Liver (tissue), 8 donors: ENCODE measurements at regions not wholly inside any gene's neighbourhood (a gene's known extent, or its start where the extent isn't known, plus 50 kb on each side); places are given as distances from the start of the nearest gene placed in this dataset.

ENCODE experiments used
- DNase-seq: peaks from one replicate; pipeline ENCODE4 v3.0.0-alpha.2; 2017; ENCODE audit warnings: low spot score
- H3K27ac ChIP-seq, 2 donors: one replicate each; pipeline ENCODE4 v1.7.0; 2013; ENCODE audit warnings: inconsistent platforms in 2 of 2, low read length in 2 of 2, control low read depth in 1 of 2, low read depth in 1 of 2, mild to moderate bottlenecking in 1 of 2
- H3K27me3 ChIP-seq, 4 donors: one replicate each; pipeline versions ENCODE4 v1.6.1 to v1.7.0; 2013; ENCODE audit warnings: low read length in 3 of 4, inconsistent platforms in 1 of 4, mild to moderate bottlenecking in 1 of 4, moderate library complexity in 1 of 4; ENCODE audit not compliant: control insufficient read depth in 4 of 4, insufficient read depth in 4 of 4
- H3K36me3 ChIP-seq, 4 donors: one replicate each; pipeline versions ENCODE4 v1.6.1 to v1.7.0; 2013; ENCODE audit warnings: low read length in 3 of 4, mild to moderate bottlenecking in 3 of 4, low read depth in 1 of 4, moderate library complexity in 1 of 4; ENCODE audit not compliant: control insufficient read depth in 4 of 4, insufficient read depth in 3 of 4
- H3K4me1 ChIP-seq, 4 donors: one replicate each; pipeline versions ENCODE4 v1.6.1 to v1.7.0; 2013; ENCODE audit warnings: low read length in 3 of 4, mild to moderate bottlenecking in 3 of 4, moderate library complexity in 1 of 4; ENCODE audit not compliant: control insufficient read depth in 4 of 4, insufficient read depth in 4 of 4
- H3K4me3 ChIP-seq, 3 donors: one replicate each; pipeline versions ENCODE4 v1.6.1 to v1.7.0; 2013; ENCODE audit warnings: low read length in 3 of 3, control low read depth in 1 of 3, low read depth in 1 of 3, mild to moderate bottlenecking in 1 of 3
- H3K9ac ChIP-seq, 2 donors: one replicate each; pipeline ENCODE4 v1.7.0; 2013; ENCODE audit warnings: low read length in 2 of 2, mild to moderate bottlenecking in 2 of 2, moderate library complexity in 2 of 2, control low read depth in 1 of 2, low read depth in 1 of 2
- H3K9me3 ChIP-seq, 4 donors: one replicate each; pipeline versions ENCODE4 v1.6.1 to v1.7.0; 2013; ENCODE audit warnings: low read length in 3 of 4; ENCODE audit not compliant: control insufficient read depth in 4 of 4
- ATF3 ChIP-seq: IDR thresholded peaks from 2 replicates; pipeline ENCODE4 v1.6.1; 2016; ENCODE audit warnings: antibody characterized with exemption
- CTCF ChIP-seq: fragments of 150-350 bp; IDR thresholded peaks from 2 replicates; pipeline ENCODE4 v1.5.1; 2017; ENCODE audit warnings: improper control_type of control experiment, low read depth, low read length; ENCODE audit not compliant: missing input control
- EGR1 ChIP-seq, 2 donors: IDR thresholded peaks; 2 replicates each; pipeline ENCODE4 v1.6.1; 2016 to 2018; ENCODE audit warnings: antibody characterized with exemption in 2 of 2, low read depth in 2 of 2
- FOXA1 ChIP-seq: IDR thresholded peaks from 2 replicates; pipeline ENCODE4 v1.6.1; 2016; ENCODE audit warnings: antibody characterized with exemption
- FOXA2 ChIP-seq: IDR thresholded peaks from 2 replicates; pipeline ENCODE4 v1.6.1; 2016; ENCODE audit warnings: antibody characterized with exemption
- GABPA ChIP-seq, 2 donors: IDR thresholded peaks in 1 of 2; conservative IDR thresholded peaks in 1 of 2; 2 replicates each; pipeline ENCODE4 v1.6.1; 2016; ENCODE audit warnings: antibody characterized with exemption in 2 of 2, mild to moderate bottlenecking in 1 of 2, moderate library complexity in 1 of 2
- HNF4A ChIP-seq, 2 donors: conservative IDR thresholded peaks; 2 replicates each; pipeline ENCODE4 v1.6.1; 2016; ENCODE audit warnings: antibody characterized with exemption in 2 of 2, mild to moderate bottlenecking in 2 of 2
- JUND ChIP-seq, 2 donors: IDR thresholded peaks; 2 replicates each; pipeline ENCODE4 v1.6.1; 2016; ENCODE audit warnings: antibody characterized with exemption in 2 of 2
- MAX ChIP-seq: IDR thresholded peaks from 2 replicates; pipeline ENCODE4 v1.6.1; 2016; ENCODE audit warnings: antibody characterized with exemption
- NR2F2 ChIP-seq: IDR thresholded peaks from 2 replicates; pipeline ENCODE4 v1.6.1; 2016; ENCODE audit warnings: antibody characterized with exemption
- RAD21 ChIP-seq, 2 donors: IDR thresholded peaks; 2 replicates each; pipeline ENCODE4 v1.6.1; 2016; ENCODE audit warnings: antibody characterized with exemption in 2 of 2, mild to moderate bottlenecking in 2 of 2
- REST ChIP-seq: IDR thresholded peaks from 2 replicates; pipeline ENCODE4 v1.6.1; 2016; ENCODE audit warnings: antibody characterized with exemption, mild to moderate bottlenecking
- RXRA ChIP-seq, 2 donors: IDR thresholded peaks; 2 replicates each; pipeline ENCODE4 v1.6.1; 2017 to 2018; ENCODE audit warnings: antibody characterized with exemption in 2 of 2, mild to moderate bottlenecking in 1 of 2
- SP1 ChIP-seq: IDR thresholded peaks from 2 replicates; pipeline ENCODE4 v1.6.1; 2018; ENCODE audit warnings: antibody characterized with exemption, mild to moderate bottlenecking
- TAF1 ChIP-seq: conservative IDR thresholded peaks from 2 replicates; pipeline ENCODE4 v1.6.1; 2016; ENCODE audit warnings: antibody characterized with exemption, mild to moderate bottlenecking
- YY1 ChIP-seq: IDR thresholded peaks from 2 replicates; pipeline ENCODE4 v1.6.1; 2016; ENCODE audit warnings: antibody characterized with exemption, mild to moderate bottlenecking
- ZBTB33 ChIP-seq: IDR thresholded peaks from 2 replicates; pipeline ENCODE4 v1.6.1; 2016; ENCODE audit warnings: antibody characterized with exemption
- WGBS: extraction: QIAGEN DNeasy Blood & Tissue Kit; methylation state at CpG from one replicate; pipeline ENCODE4 v1.1.7; 2013; 5-methylcytosine and 5-hydroxymethylcytosine counted together
- donor health status: healthy.
- donor health status: healthy.
- donor health status: healthy.
- donor health status: healthy.
- donor health status: healthy.

- Histone ChIP-seq H3K9me3 (no peaks in the 10 kb centered on the region), H3K4me3 (no peak overlapping the region), H3K4me1 (no peaks in the 10 kb centered on the region), H3K27ac (no peak overlapping the region), H3K9ac (no peak overlapping the region), H3K27me3 (no peaks in the 10 kb centered on the region), H3K36me3 (no peaks in the 10 kb centered on the region)
- TF ChIP-seq JUND (IDR thresholded peaks at IDR 0.05): no peak
- no peak for TF ChIP-seq FOXA1
- no peak for TF ChIP-seq RXRA (IDR thresholded peaks at IDR 0.05)
- TF ChIP-seq SP1: no peak
- TF ChIP-seq NR2F2: no peak
- no peak for TF ChIP-seq ZBTB33
- TF ChIP-seq ATF3: no peak
- no peak for TF ChIP-seq REST
- TF ChIP-seq EGR1 (IDR thresholded peaks at IDR 0.05; ENCODE audit: low read depth in 2 of 2): no peak
- no peak for TF ChIP-seq FOXA2
- no peak for TF ChIP-seq GABPA (IDR thresholded peaks at IDR 0.05 in 1 of 2, conservative IDR thresholded peaks at IDR 0.05 in 1 of 2)
- TF ChIP-seq CTCF: no peak
- WGBS: 87% methylated on average over 8 of the region's 8 CpGs
- no peak for DNase-seq
Measured at GRCh38 chr6:1498491-1499113, 109.2 kb downstream of the FOXF2 start.

- WGBS: 77% methylated on average over 8 of the region's 8 CpGs
- no peak for DNase-seq
- Histone ChIP-seq H3K9me3 (no peaks in the 10 kb centered on the region), H3K27me3 (no peaks in the 10 kb centered on the region), H3K9ac (no peak overlapping the region), H3K27ac (no peak overlapping the region), H3K36me3 (no peaks in the 10 kb centered on the region), H3K4me1 (no peaks in the 10 kb centered on the region), H3K4me3 (no peak overlapping the region)
- TF ChIP-seq HNF4A (conservative IDR thresholded peaks at IDR 0.05): no peak
- no peak for TF ChIP-seq TAF1
- no peak for TF ChIP-seq YY1
- TF ChIP-seq GABPA (IDR thresholded peaks at IDR 0.05 in 1 of 2, conservative IDR thresholded peaks at IDR 0.05 in 1 of 2): no peak
- no peak for TF ChIP-seq FOXA1
- no peak for TF ChIP-seq MAX
- TF ChIP-seq REST: no peak
- TF ChIP-seq RXRA (IDR thresholded peaks at IDR 0.05): no peak
- no peak for TF ChIP-seq ATF3
- TF ChIP-seq RAD21 (IDR thresholded peaks at IDR 0.05): no peak
- no peak for TF ChIP-seq CTCF
- no peak for TF ChIP-seq SP1
Measured at GRCh38 chr6:1499777-1500176, 109.9 kb upstream of the FOXC1 start.
